Activated T-helper 1 cell treated with Interleukin-2 at 50 U/mL for 16 hours (primary cell): ENCODE measurements at regions not wholly inside any gene's neighbourhood (a gene's known extent, or its start where the extent isn't known, plus 50 kb on each side); places are given as distances from the start of the nearest gene placed in this dataset.
"Not testable (repeated sequence)": the region's sequence is repeated elsewhere in the genome, so short reads cannot be mapped to it uniquely, and the experiment has no call there.

Source experiments
- DNase-seq: peaks from one replicate; pipeline ENCODE4 v3.0.0-alpha.2; 2020; ENCODE audit warnings: low read depth

- peak; percentile 77 for DNase-seq
Observed at GRCh38 chr6:27772261-27773001, 139.8 kb downstream of the OR2B2 start.

- DNase-seq = no peak
Observed at GRCh38 chr6:27771235-27771634, 141.0 kb downstream of the OR2B2 start.

DNA sequence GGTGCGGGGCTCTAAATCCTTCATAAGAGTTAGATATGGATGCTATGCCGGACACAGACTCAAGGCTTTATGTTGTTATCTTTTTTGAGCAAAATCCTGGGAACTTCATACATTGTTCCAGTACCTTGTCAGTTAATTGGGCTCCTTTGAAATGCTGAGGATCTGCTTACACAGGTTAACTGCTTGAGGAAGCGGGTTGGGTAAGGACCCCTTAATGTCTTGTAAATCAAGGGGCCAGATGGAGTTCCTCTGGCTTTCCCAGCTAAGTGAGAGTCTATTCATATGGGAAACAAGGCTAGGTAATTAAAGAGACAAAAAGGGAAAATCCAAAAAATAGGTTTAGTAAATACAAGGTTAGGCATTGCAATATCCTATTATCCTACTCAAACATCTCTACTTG, 141.5 kb downstream of the OR2B2 start:
- no peak for DNase-seq

DNA sequence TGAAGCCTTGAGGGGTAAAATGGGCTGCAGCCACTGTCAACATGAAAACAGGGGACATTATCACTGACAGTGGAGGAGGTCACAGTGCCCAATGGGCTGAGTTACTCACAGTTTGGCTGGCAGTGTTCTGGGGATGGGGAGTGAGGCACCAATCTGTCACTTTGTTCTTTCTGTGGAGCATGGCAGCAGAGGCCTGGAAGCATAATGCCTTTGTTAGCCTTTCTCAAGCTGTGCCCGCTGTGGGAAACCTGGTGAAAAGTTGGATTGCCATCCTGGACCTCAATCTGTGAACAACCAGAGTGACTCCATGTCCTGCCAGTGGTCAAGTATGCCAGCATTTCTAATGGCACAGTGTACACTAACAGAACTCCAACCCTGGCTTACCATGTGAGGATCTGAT, 143.6 kb downstream of the OR2B2 start:
- no peak for DNase-seq

GRCh38 chr6:27767851-27768250, 144.3 kb downstream of the OR2B2 start:
- no peak for DNase-seq

DNA sequence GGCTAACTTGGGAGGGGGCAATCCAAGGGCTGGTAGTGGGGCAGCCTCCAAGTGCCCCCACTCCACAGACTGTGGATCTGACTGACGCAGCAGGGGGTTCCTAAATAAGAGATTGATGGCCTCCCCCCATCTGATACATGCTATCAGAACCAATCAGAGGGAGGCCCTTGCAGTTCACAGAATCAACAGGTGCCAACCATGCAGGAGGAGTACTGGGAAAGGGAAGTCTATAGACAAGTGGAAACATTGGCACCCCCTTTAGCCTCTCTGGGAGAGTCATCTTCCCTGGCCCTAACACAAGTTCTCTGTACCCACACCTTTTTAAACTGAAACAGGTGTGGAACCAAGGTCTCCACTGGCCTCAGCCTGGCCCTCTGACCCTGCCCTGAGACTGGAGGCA, 145.8 kb downstream of the OR2B2 start:
- DNase-seq = no peak

DNA sequence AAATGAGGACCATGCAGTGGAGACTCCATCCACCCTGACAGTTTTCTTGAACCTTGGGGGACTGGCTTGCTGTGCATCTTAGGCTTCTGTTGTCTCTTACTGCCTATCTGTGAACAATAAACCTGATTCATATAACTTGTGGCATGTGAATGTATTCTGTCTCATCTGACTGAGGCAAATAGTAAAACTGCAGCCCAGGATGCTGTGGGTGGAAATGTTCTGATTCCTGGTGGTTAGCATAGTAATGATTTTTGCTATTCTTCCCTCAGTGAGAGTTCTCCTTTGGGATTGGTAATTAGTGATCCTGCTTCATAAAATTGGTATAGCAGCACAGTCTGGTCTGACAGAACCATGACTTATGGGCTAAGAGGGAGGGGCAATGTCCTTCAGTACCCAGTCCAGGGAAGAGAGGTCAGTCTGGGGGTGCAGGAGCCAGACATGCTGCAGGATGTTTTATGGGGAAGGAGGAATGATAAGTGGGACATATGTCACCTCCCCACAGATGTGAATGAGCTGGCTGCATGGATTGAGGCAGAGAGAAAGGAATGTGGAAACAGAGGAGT, 147.1 kb downstream of the OR2B2 start:
- DNase-seq = no peak

GRCh38 chr6:27761391-27761790, 150.8 kb downstream of the OR2B2 start:
- no peak for DNase-seq

DNA sequence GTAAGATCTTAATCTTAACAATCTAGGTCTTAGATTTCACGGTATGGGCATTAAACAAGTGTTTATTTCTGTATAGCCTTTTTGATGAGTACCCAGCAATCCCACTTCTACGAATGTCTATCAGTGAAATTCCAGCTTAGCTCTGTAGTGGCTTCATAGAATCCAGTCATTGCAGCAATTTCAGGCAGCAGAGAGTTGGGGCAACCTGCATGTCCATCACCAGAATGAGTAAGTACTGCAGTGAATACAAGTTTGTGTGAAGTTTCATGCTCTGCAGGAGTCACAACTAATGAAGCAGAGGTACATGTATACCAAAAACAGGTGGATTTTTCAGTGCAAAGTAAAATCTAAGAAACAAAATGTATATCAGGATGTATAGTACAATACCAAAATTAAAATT, 151.7 kb downstream of the OR2B2 start:
- DNase-seq = no peak

GRCh38 chr6:27759930-27760329, 152.3 kb downstream of the OR2B2 start:
- DNase-seq = no peak

DNA sequence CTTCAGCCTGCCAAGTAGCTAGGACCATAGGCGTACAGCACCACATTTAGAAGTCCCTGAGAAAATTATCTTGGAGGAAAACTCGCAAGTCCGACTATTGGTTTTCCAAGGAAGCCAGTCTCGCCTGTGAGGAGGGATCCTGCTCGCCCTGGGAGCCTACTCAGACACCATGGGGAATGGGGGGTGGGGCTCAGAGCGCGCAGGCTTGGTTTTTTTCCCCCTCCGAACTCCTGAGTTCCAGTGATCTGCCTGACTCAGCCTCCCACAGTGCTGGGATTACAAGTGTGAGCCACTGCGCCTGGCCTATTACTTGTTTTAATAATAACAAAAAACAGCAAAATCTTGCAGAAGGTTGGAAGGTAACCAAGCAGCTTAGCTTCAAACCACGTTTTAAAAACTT, 153.7 kb downstream of the OR2B2 start:
- no peak for DNase-seq

GRCh38 chr6:27757307-27757706, 154.9 kb downstream of the OR2B2 start:
- peak; percentile 44 for DNase-seq

DNA sequence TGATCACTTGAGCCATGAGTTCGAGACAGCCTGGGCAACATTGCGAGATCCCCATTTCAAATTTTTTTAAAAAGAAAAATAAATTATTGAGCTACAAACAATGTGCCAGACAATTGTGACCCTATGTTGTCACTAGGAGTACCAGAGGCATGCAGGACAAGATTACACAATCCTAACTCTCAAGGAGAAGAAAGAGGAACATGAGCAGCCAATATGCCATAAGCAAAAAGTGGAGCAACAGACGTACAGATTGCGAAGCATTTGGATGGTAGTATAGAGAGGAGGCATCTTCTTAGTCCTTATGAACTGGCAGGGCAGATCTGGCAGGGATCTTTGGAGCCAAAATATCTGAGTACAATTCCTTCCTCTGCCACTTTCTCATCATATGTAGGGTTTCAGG, 156.4 kb downstream of the OR2B2 start:
- no peak for DNase-seq

- DNase-seq = no peak
Observed at GRCh38 chr6:27754408-27754782, 157.8 kb downstream of the OR2B2 start.

DNA sequence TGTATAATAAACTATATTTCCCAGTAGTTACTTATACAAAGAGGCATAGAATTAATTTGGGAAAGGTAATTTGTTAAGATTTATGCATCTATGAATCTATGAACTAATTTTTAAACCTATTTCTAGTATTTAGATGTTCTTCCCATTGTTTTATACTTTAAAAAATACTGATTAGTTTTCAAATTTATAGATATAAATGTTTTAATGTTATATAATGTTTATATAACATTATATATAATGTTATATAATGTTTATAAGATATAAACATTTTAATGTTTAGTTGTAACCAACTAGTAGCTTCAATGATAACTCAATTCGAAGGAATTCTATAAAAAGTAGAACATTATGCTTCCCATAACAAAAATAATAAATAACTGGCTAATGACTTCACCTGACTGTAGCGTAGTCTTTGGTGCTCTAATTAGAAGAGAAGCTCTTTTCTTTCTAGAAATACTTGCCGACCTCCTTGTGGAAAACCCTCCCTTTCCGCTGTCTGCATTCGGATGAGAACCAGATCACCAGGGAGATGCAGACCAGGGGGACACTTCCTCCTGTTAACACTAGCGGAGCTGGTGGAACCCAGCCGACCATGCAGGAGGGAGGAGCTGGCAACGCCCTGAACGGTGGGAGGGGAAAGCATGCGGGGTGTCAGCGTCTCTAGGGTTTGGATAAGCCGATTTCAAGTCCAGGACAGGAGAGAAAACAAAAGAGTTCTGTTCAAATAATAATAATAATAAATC, 158.4 kb downstream of the OR2B2 start:
- peak; percentile 35 for DNase-seq

DNA sequence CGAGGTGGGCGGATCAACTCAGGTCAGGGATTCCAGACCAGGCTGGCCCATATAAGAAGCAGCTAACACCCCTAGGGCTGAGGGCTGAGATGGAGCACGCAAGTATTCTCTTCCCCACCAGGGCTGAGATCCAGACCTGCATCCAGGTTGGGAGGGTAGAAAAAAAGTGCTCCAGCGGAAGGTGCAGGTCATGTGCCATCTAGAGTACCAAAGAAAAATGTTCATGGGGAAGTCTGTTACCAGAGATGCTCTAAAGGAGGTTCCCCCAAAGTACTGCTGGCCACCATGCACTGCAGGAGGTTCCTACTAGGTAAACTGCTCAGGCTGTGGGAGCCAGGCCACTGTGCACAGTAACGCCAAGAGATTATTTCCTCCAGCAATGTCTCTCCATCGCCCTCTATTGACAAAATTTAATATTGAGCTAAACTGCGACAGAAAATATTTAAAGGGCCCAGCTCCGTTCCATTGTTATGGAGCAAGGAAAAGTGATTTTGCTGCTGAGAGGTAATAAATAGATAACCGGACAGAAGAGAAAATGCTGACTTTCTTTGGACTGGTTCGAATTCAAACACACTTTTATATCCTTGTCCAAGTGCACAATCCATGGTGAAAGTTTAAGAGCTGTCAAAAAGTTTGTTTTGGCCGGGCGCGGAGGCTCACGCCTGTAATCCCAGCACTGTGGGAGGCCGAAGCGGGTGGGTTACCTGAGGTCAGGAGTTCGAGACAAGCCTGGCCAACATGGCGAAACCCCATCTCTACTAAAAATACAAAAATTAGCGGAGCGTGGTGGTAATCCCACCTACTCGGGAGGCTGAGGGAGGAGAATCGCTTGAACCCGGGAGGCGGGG, 159.9 kb downstream of the OR2B2 start:
- no peak for DNase-seq

GRCh38 chr6:27748661-27749060, 163.5 kb downstream of the OR2B2 start:
- DNase-seq = no peak

DNA sequence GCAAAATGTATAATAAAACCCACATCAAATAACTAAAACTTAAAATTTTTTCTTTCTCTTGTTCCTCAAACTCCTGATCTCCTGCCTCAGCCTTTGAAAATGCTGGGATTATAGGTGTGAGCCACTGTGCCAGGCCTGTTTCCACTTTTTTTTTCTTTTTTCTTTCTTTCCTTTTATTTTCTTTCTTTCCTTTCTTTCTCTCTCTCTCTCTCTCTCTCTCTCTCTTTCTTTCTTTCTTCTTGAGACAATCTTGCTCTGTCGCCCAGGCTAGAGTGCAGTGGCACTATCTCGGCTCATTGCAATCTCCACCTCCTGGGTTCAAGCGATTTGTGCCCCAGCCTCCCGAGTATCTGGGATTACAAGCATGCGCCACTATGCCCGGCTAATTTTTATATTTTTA, 164.6 kb downstream of the OR2B2 start:
- DNase-seq = no peak

- not testable (repeated sequence) for DNase-seq
Observed at GRCh38 chr6:27746860-27747259, 165.3 kb downstream of the OR2B2 start.

DNA sequence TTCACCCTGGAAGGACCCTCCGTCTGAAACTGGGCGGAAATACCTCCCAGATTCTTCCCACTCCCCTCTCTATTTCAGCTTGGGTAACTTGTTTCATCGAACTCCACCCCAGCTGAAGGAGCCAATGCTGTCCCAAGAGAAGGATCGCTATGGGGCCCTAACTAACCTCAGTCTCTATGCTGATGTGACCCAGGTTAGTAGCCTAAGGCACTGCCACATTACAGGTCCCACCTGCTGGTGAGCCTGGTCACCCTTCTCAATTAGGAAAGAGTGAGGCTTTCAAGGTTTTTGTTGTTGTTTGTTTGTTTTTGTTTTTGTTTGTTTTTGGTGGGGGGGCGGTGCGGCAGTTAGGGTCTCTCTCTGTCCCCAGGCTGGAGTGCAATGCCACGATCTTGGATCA, 168.4 kb downstream of the OR2B2 start:
- DNase-seq = no peak

DNA sequence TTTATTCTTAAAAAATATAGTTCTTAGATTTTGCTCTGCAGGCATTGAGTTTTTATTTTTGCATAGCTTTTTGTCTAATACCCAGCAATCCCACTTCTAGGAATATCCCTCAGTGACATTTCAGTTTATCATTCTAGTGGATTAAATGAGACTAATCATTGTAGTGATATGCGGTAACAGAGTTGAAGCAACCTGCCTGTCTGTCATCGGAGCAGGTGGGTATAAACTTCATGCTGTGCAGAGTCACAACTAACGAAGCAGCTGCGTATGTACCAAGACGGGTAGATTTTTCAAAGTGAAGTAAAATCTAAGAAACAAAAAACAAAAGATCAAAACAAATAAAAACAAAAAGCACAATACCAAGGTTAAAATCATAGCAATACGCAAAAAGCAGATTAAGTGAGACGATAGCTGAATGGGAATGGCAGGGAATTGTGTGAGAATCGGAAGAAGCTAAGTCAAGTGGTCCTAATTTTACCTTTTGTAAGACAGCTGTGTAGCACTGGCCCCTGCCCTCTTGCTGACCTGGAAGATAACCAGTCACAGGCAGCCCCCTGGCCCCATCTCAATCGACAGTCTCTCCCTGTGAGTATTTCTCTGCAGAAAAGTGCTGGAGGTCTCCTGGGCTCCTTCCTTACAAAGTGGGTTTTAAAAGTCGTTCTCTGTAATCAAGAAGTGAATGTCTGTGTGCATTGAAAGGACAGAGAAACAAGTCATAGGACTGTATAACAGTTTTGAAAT, 169.2 kb downstream of the OR2B2 start:
- no peak for DNase-seq

GRCh38 chr6:27739902-27740301, 172.3 kb downstream of the OR2B2 start:
- not testable (repeated sequence) for DNase-seq
